Ascending aorta (tissue), 2 donors: ENCODE measurements at regions not wholly inside any gene's neighbourhood (a gene's known extent, or its start where the extent isn't known, plus 50 kb on each side); places are given as distances from the start of the nearest gene placed in this dataset.

Source experiments
- DNase-seq, 2 donors: peaks; one replicate each; pipeline ENCODE4 v3.0.0-alpha.2; 2019; ENCODE audit warnings: low spot score in 2 of 2
- H3K27ac ChIP-seq, 2 donors: fragments of 200-600 bp; sonication (generic); one replicate each; pipeline ENCODE4 v1.5.1; 2016 to 2017; ENCODE audit warnings: mild to moderate bottlenecking in 1 of 2
- H3K27me3 ChIP-seq: fragments of 200-600 bp; sonication (generic); one replicate; pipeline ENCODE4 v1.5.1; 2017
- H3K36me3 ChIP-seq, 2 donors: fragments of 200-600 bp; sonication (generic); one replicate each; pipeline ENCODE4 v1.5.1; 2016
- H3K4me1 ChIP-seq, 2 donors: fragments of 200-600 bp; sonication (generic); one replicate each; pipeline ENCODE4 v1.5.1; 2016 to 2017; ENCODE audit warnings: mild to moderate bottlenecking in 1 of 2
- H3K4me3 ChIP-seq, 2 donors: fragments of 200-600 bp; sonication (generic); one replicate each; pipeline ENCODE4 v1.5.1; 2016 to 2017; ENCODE audit warnings: mild to moderate bottlenecking in 1 of 2
- H3K9me3 ChIP-seq, 2 donors: fragments of 200-600 bp; sonication (generic); one replicate each; pipeline ENCODE4 v1.5.1; 2016
- CTCF ChIP-seq, 3 experiments: fragments of 200-600 bp in 2 of 3; fragments of 450-650 bp in 1 of 3; sonication (generic) in 2 of 3; IDR thresholded peaks; one replicate each; pipeline ENCODE4 v1.5.1; 2016 to 2019; ENCODE audit warnings: antibody characterized with exemption in 3 of 3, mild to moderate bottlenecking in 1 of 3, moderate library complexity in 1 of 3
- intact Hi-C: fragments of 100-400 bp; cut with DNase I; formaldehyde crosslinking; loops from one replicate; pipeline ENCODE4 v1.15.1; 2023

- H3K9me3 ChIP-seq, result no peaks in the 10 kb centered on the region
- H3K36me3 ChIP-seq, result no peaks in the 10 kb centered on the region
- intact Hi-C loops, result no loop called here
- no peaks in the 10 kb centered on the region for H3K27me3 ChIP-seq
- H3K4me1 ChIP-seq, result no peaks in the 10 kb centered on the region
- no peak overlapping the region for H3K27ac ChIP-seq
- no peak for TF ChIP-seq CTCF (IDR thresholded peaks at IDR 0.05)
- no peak for DNase-seq
- no peak overlapping the region for H3K4me3 ChIP-seq
Measured at GRCh38 chr7:45484094-45484493, 90.1 kb upstream of the ADCY1 start.

- no peaks in the 10 kb centered on the region for H3K4me1 ChIP-seq
- no peak overlapping the region for H3K4me3 ChIP-seq
- H3K27ac ChIP-seq, result no peak overlapping the region
- DNase-seq, result no peak
- intact Hi-C loops, result no loop called here
- H3K36me3 ChIP-seq, result no peaks in the 10 kb centered on the region
- TF ChIP-seq CTCF (IDR thresholded peaks at IDR 0.05), result no peak
- H3K27me3 ChIP-seq, result no peaks in the 10 kb centered on the region
- H3K9me3 ChIP-seq, result no peaks in the 10 kb centered on the region
Measured at GRCh38 chr7:45486575-45486974, 87.6 kb upstream of the ADCY1 start.

GRCh38 chr7:45494885-45495284 is 79.3 kb upstream of the ADCY1 start:
- no peaks in the 10 kb centered on the region for H3K4me1 ChIP-seq
- H3K36me3 ChIP-seq, result no peaks in the 10 kb centered on the region
- no peak overlapping the region for H3K27ac ChIP-seq
- intact Hi-C loops, result no loop called here
- no peak for DNase-seq
- no peak overlapping the region for H3K4me3 ChIP-seq
- TF ChIP-seq CTCF (IDR thresholded peaks at IDR 0.05), result no peak
- no peaks in the 10 kb centered on the region for H3K27me3 ChIP-seq
- H3K9me3 ChIP-seq, result no peaks in the 10 kb centered on the region

- Histone ChIP-seq H3K27ac (no peak overlapping the region), H3K4me3 (no peak overlapping the region), H3K4me1 (no peaks in the 10 kb centered on the region), H3K9me3 (no peaks in the 10 kb centered on the region), H3K27me3 (no peaks in the 10 kb centered on the region), H3K36me3 (no peaks in the 10 kb centered on the region)
- intact Hi-C loops, result no loop called here
- no peak for DNase-seq
- no peak for TF ChIP-seq CTCF (IDR thresholded peaks at IDR 0.05)
Measured at GRCh38 chr7:45495618-45496017, 78.5 kb upstream of the ADCY1 start.

GRCh38 chr7:45500257-45500656 is 73.9 kb upstream of the ADCY1 start:
- Histone ChIP-seq H3K9me3 (no peaks in the 10 kb centered on the region), H3K27me3 (no peaks in the 10 kb centered on the region), H3K27ac (no peak overlapping the region), H3K4me1 (no peaks in the 10 kb centered on the region), H3K36me3 (no peaks in the 10 kb centered on the region), H3K4me3 (no peak overlapping the region)
- intact Hi-C loops, result no loop called here
- TF ChIP-seq CTCF (IDR thresholded peaks at IDR 0.05), result no peak
- DNase-seq, result no peak

GRCh38 chr7:45501791-45502190 is 72.4 kb upstream of the ADCY1 start:
- no peaks in the 10 kb centered on the region for H3K27me3 ChIP-seq
- no peaks in the 10 kb centered on the region for H3K4me1 ChIP-seq
- no peak for DNase-seq
- H3K9me3 ChIP-seq, result no peaks in the 10 kb centered on the region
- TF ChIP-seq CTCF (IDR thresholded peaks at IDR 0.05), result no peak
- no peak overlapping the region for H3K27ac ChIP-seq
- intact Hi-C loops, result no loop called here
- H3K4me3 ChIP-seq, result no peak overlapping the region
- H3K36me3 ChIP-seq, result no peaks in the 10 kb centered on the region
